CD14-positive monocyte (primary cell): ENCODE measurements at regions not wholly inside any gene's neighbourhood (a gene's known extent, or its start where the extent isn't known, plus 50 kb on each side); places are given as distances from the start of the nearest gene placed in this dataset.

Source experiments
- DNase-seq, 3 donors: peaks; one replicate each; pipeline ENCODE4 v3.0.0-alpha.2; 2011 to 2022
- H2AFZ ChIP-seq: 2 replicates; pipeline ENCODE4 v1.6.0; 2012; ENCODE audit warnings: mild to moderate bottlenecking, low read depth, low read length, inconsistent platforms; ENCODE audit not compliant: insufficient read depth, poor library complexity, severe bottlenecking
- H3K27ac ChIP-seq, 2 donors: 1 replicate in 1 of 2; 2 replicates in 1 of 2; pipeline ENCODE4 v1.5.1; 2012 to 2013; ENCODE audit warnings: low read length in 2 of 2, control low read depth in 1 of 2, inconsistent platforms in 1 of 2, low read depth in 1 of 2, mild to moderate bottlenecking in 1 of 2
- H3K27me3 ChIP-seq, 2 donors: one replicate each; pipeline versions ENCODE4 v1.6.0 to v1.6.1; 2011 to 2013; ENCODE audit warnings: low read length in 2 of 2; ENCODE audit not compliant: control insufficient read depth in 2 of 2, insufficient read depth in 2 of 2
- H3K36me3 ChIP-seq, 2 donors: replicated peaks in 1 of 2; 1 replicate in 1 of 2; 2 replicates in 1 of 2; pipeline versions ENCODE4 v1.5.1 to v1.6.1; 2012 to 2013; ENCODE audit warnings: low read length in 2 of 2, control low read depth in 1 of 2, inconsistent platforms in 1 of 2, mild to moderate bottlenecking in 1 of 2; ENCODE audit not compliant: insufficient read depth in 2 of 2, control insufficient read depth in 1 of 2
- H3K4me1 ChIP-seq, 2 donors: 1 replicate in 1 of 2; 2 replicates in 1 of 2; pipeline versions ENCODE4 v1.5.1 to v1.6.1; 2012 to 2013; ENCODE audit warnings: low read length in 2 of 2, control low read depth in 1 of 2, inconsistent platforms in 1 of 2, mild to moderate bottlenecking in 1 of 2, moderate library complexity in 1 of 2; ENCODE audit not compliant: insufficient read depth in 2 of 2, control insufficient read depth in 1 of 2
- H3K4me2 ChIP-seq: replicated peaks from 2 replicates; pipeline ENCODE3; 2012; ENCODE audit warnings: low read length, moderate library complexity, mild to moderate bottlenecking; ENCODE audit not compliant: poor library complexity, severe bottlenecking; ENCODE audit errors: extremely low read depth
- H3K4me3 ChIP-seq, 3 experiments: fragments of 200-600 bp in 1 of 3; sonication (generic) in 1 of 3; replicated peaks in 1 of 3; 1 replicate in 2 of 3; 2 replicates in 1 of 3; pipeline ENCODE4 v1.5.1; 2011 to 2013; ENCODE audit warnings: low read length in 3 of 3, mild to moderate bottlenecking in 3 of 3, control low read depth in 2 of 3, low read depth in 2 of 3, inconsistent platforms in 1 of 3, moderate library complexity in 1 of 3
- H3K79me2 ChIP-seq: 2 replicates; pipeline ENCODE4 v1.6.0; 2012; ENCODE audit warnings: mild to moderate bottlenecking, control low read depth, inconsistent platforms, low read length, moderate library complexity; ENCODE audit not compliant: insufficient read depth
- H3K9ac ChIP-seq: 2 replicates; pipeline ENCODE4 v1.6.0; 2017; ENCODE audit warnings: low read length, mild to moderate bottlenecking; ENCODE audit not compliant: insufficient read depth, poor library complexity, severe bottlenecking
- H3K9me3 ChIP-seq, 2 donors: replicated peaks in 1 of 2; 1 replicate in 1 of 2; 2 replicates in 1 of 2; pipeline versions ENCODE4 v1.5.1 to v1.6.1; 2012 to 2013; ENCODE audit warnings: low read length in 2 of 2, control low read depth in 1 of 2; ENCODE audit not compliant: control insufficient read depth in 1 of 2, insufficient read depth in 1 of 2
- H4K20me1 ChIP-seq: 2 replicates; pipeline ENCODE4 v1.6.0; 2012; ENCODE audit warnings: mild to moderate bottlenecking, low read length, control low read depth, moderate library complexity; ENCODE audit not compliant: insufficient read depth
- H3K27ac Mint-ChIP-seq, 7 donors: one replicate each; pipeline ENCODE4 v1.8.0; 2020; ENCODE audit warnings: mild to moderate bottlenecking in 7 of 7, mixed read lengths in 7 of 7, moderate library complexity in 6 of 7, inconsistent platforms in 2 of 7
- H3K27me3 Mint-ChIP-seq, 3 donors: one replicate each; pipeline ENCODE4 v1.8.0; 2021 to 2022; ENCODE audit warnings: low read depth in 3 of 3, mild to moderate bottlenecking in 3 of 3, mixed read lengths in 3 of 3, moderate library complexity in 3 of 3, inconsistent platforms in 1 of 3
- H3K36me3 Mint-ChIP-seq, 2 donors: one replicate each; pipeline ENCODE4 v1.8.0; 2020; ENCODE audit warnings: mixed read lengths in 2 of 2, inconsistent platforms in 1 of 2, mild to moderate bottlenecking in 1 of 2
- H3K4me1 Mint-ChIP-seq: one replicate; pipeline ENCODE4 v1.8.0; 2020; ENCODE audit warnings: mild to moderate bottlenecking, mixed read lengths
- H3K4me3 Mint-ChIP-seq, 2 donors: one replicate each; pipeline ENCODE4 v1.8.0; 2020; ENCODE audit warnings: mild to moderate bottlenecking in 2 of 2, mixed read lengths in 2 of 2, moderate library complexity in 1 of 2
- H3K9me3 Mint-ChIP-seq, 7 donors: one replicate each; pipeline ENCODE4 v1.8.0; 2020 to 2022; ENCODE audit warnings: mixed read lengths in 7 of 7, mild to moderate bottlenecking in 6 of 7, moderate library complexity in 6 of 7, inconsistent platforms in 2 of 7
- intact Hi-C, 2 donors: fragments of 100-400 bp; cut with micrococcal nuclease; formaldehyde crosslinking; loops; one replicate each; pipeline versions ENCODE4 v1.15.0 to v1.15.1; 2023
- TF ChIP-seq, protein P1 (sequence below): fragments of 200-600 bp; IDR thresholded peaks from one replicate; pipeline ENCODE4 v1.8.0; 2022; ENCODE audit warnings: antibody characterized with exemption, mild to moderate bottlenecking

GRCh38 chr4:79217025-79217424 is 108.8 kb downstream of the NAA11 start:
- DNase-seq, result no peak
- no peaks in the 10 kb centered on the region for H3K27me3 Mint-ChIP-seq
- H3K79me2 ChIP-seq, result no peaks in the 10 kb centered on the region

DNA sequence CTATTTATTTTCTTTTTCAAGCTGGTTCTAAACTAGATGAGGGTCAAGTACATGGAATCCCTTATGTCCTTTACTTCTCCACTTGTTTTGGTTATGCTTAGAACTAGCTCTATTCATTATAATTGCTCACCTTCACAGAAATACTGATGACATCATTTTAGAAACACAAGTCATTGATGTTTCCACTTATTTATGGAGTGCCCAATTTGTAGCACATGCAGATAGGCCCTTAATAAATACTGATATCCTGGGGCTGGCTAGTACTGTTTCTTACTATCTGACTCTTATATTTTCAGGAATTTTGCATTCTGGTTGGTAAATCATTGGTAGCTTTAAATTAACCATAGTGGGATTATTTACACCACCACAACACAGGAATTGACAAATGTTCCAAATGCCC is 112.2 kb downstream of the NAA11 start:
- Histone ChIP-seq H4K20me1 (no peaks in the 10 kb centered on the region), H3K4me1 (no peaks in the 10 kb centered on the region), H3K36me3 (no peaks in the 10 kb centered on the region), H3K4me3 (no peak overlapping the region), H2AFZ (no peak overlapping the region), H3K27ac (no peak overlapping the region), H3K4me2 (no peak overlapping the region), H3K9me3 (no peaks in the 10 kb centered on the region), H3K9ac (no peak overlapping the region), H3K27me3 (no peaks in the 10 kb centered on the region), H3K79me2 (no peaks in the 10 kb centered on the region)
- intact Hi-C loops, result no loop called here
- Mint-ChIP-seq H3K36me3 (no peaks in the 10 kb centered on the region), H3K9me3 (peaks cover 0 to 5% (median 1%) of the 10 kb centered on the region in 7 donors), H3K4me1 (peaks cover 11% of the 10 kb centered on the region), H3K27ac (no peak overlapping the region), H3K4me3 (no peak overlapping the region), H3K27me3 (no peaks in the 10 kb centered on the region)
- DNase-seq, result no peak
- TF ChIP-seq, protein P1, sequence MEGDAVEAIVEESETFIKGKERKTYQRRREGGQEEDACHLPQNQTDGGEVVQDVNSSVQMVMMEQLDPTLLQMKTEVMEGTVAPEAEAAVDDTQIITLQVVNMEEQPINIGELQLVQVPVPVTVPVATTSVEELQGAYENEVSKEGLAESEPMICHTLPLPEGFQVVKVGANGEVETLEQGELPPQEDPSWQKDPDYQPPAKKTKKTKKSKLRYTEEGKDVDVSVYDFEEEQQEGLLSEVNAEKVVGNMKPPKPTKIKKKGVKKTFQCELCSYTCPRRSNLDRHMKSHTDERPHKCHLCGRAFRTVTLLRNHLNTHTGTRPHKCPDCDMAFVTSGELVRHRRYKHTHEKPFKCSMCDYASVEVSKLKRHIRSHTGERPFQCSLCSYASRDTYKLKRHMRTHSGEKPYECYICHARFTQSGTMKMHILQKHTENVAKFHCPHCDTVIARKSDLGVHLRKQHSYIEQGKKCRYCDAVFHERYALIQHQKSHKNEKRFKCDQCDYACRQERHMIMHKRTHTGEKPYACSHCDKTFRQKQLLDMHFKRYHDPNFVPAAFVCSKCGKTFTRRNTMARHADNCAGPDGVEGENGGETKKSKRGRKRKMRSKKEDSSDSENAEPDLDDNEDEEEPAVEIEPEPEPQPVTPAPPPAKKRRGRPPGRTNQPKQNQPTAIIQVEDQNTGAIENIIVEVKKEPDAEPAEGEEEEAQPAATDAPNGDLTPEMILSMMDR, result no peak

More at GRCh38 chr4:79217025-79217424, 108.8 kb downstream of the NAA11 start:
- Mint-ChIP-seq H3K4me1 (no peaks in the 10 kb centered on the region), H3K9me3 (peaks cover 0 to 9% (median 4%) of the 10 kb centered on the region in 7 donors), H3K4me3 (no peak overlapping the region), H3K27ac (no peak overlapping the region), H3K36me3 (no peaks in the 10 kb centered on the region)
- Histone ChIP-seq H3K27ac (no peak overlapping the region), H3K4me1 (no peaks in the 10 kb centered on the region), H3K4me3 (no peak overlapping the region), H3K36me3 (no peaks in the 10 kb centered on the region), H3K4me2 (no peak overlapping the region), H2AFZ (no peak overlapping the region), H4K20me1 (no peaks in the 10 kb centered on the region), H3K9ac (no peak overlapping the region), H3K27me3 (no peaks in the 10 kb centered on the region), H3K9me3 (no peaks in the 10 kb centered on the region)
- intact Hi-C loops, result no loop called here
- TF ChIP-seq, protein P1, result no peak
